ENCODE measurements at regions not wholly inside any gene's neighbourhood (a gene's known extent, or its start where the extent isn't known, plus 50 kb on each side); places are given as distances from the start of the nearest gene placed in this dataset.

- ChIA-PET POLR2A (no interaction called here), CTCF (interaction anchor here (0.8 kb wide), 1 partner anchor 374 kb away, joined by 3 read pairs; no protein-coding TSS in a partner anchor)
- intact Hi-C loops (cut with micrococcal nuclease): no loop called here
Measured at GRCh38 chr3:31142139-31142538, 247.7 kb upstream of the GADL1 start.

More at GRCh38 chr3:31142139-31142538, 247.7 kb upstream of the GADL1 start:
- Histone ChIP-seq H3K27me3 (ENCODE audit: control insufficient read depth in 2 of 2, insufficient read depth in 2 of 2, low read length in 2 of 2) (peaks cover 0 to 3% of the 10 kb centered on the region in 2 experiments), H3K4me3 (replicated peaks in 1 of 3; ENCODE audit: insufficient read depth in 1 of 3, low read depth in 1 of 3, low read length in 3 of 3) (no peak overlapping the region), H3K4me1 (ENCODE audit: control insufficient read depth, extremely low read depth, insufficient read depth, low read length) (no peaks in the 10 kb centered on the region), H3K9ac (replicated peaks; ENCODE audit: extremely low read depth, insufficient read depth, low read length) (no peak overlapping the region), H3K27ac (ENCODE audit: insufficient read depth, low read depth, low read length) (no peak overlapping the region), H3K4me2 (ENCODE audit: insufficient read depth, low read length) (no peak overlapping the region), H3K36me3 (ENCODE audit: control insufficient read depth in 2 of 2, extremely low read depth in 1 of 2, insufficient read depth in 2 of 2, low read length in 2 of 2) (no peaks in the 10 kb centered on the region), H3K9me1 (replicated peaks; ENCODE audit: control insufficient read depth, extremely low read depth, insufficient read depth, low read length) (no peaks in the 10 kb centered on the region), H3K9me3 (replicated peaks; ENCODE audit: control insufficient read depth, insufficient read depth, low read length) (no peaks in the 10 kb centered on the region), H3K79me2 (ENCODE audit: control insufficient read depth, insufficient read depth, low read length) (no peaks in the 10 kb centered on the region), H4K20me1 (replicated peaks; ENCODE audit: control insufficient read depth, extremely low read depth, insufficient read depth, low read length) (no peaks in the 10 kb centered on the region), H2AFZ (ENCODE audit: low read depth, low read length) (no peak overlapping the region)
- dilution Hi-C loops (cut with MboI; ENCODE audit: extremely low pct_ligation_motif_present, low sequenced_read_pairs): no loop called here
- DNase-seq (ENCODE audit: low read depth, low spot score) (no peak), FAIRE-seq (no peak)
- no TSS peak for BruUV-seq (replicated peaks)
- TF ChIP-seq MYC (IDR thresholded peaks at IDR 0.05; ENCODE audit: low read depth, low read length) (no peak), GATA2 (IDR thresholded peaks at IDR 0.05; ENCODE audit: insufficient read depth, insufficient read length, low read depth, low read length) (no peak), POLR2AphosphoS5 (IDR thresholded peaks at IDR 0.05; ENCODE audit: insufficient read depth, low read depth, low read length) (no peak), MAX (IDR thresholded peaks at IDR 0.05; ENCODE audit: insufficient read depth, insufficient read length) (no peak), JUN (IDR thresholded peaks at IDR 0.05; ENCODE audit: borderline replicate concordance, insufficient read depth, insufficient read length, low read depth) (no peak), POLR2A (IDR thresholded peaks at IDR 0.05; ENCODE audit: low read depth, low read length) (no peak), CTCF (IDR thresholded peaks at IDR 0.05; ENCODE audit: extremely low read depth in 1 of 2, insufficient read depth in 1 of 2, low read depth in 1 of 2, low read length in 2 of 2) (no peak), FOS (IDR thresholded peaks at IDR 0.05; ENCODE audit: borderline replicate concordance, insufficient read depth, low read length) (no peak), EZH2 (IDR thresholded peaks at IDR 0.05; ENCODE audit: borderline replicate concordance, low read depth, low read length, severe bottlenecking) (no peak)

Measured in endothelial cell of umbilical vein (primary cell).